PFSK-1 (cell line): ENCODE measurements at regions not wholly inside any gene's neighbourhood (a gene's known extent, or its start where the extent isn't known, plus 50 kb on each side); places are given as distances from the start of the nearest gene placed in this dataset.

Experiments
- POLR2AphosphoS5 ChIP-seq: IDR thresholded peaks from 2 replicates; pipeline ENCODE4 v1.6.1; 2012; ENCODE audit warnings: low read depth, mild to moderate bottlenecking, control low read depth, low read length, moderate library complexity
- TAF1 ChIP-seq: IDR thresholded peaks from 2 replicates; pipeline ENCODE4 v1.6.1; 2012; ENCODE audit warnings: low read length, control low read depth, borderline replicate concordance; ENCODE audit not compliant: insufficient read depth

DNA sequence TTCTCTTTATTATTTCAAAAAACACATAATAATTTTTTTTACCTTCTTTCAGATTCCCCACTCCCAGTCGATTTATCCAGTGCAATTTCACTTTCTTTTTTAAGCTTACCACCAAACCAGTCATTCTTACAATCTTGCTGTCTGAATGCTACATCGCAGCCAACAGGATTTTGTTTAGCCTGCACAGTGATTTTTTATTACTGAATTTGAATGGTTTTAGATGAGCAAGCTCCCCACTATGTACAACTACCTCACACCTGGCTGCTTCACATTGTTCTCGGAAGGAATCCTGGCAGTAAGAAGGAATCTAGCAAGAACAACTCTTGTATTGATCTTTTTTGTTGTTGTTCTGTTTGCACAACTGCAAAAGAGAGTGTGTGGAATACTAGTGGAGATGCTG lies 668.1 kb upstream of the WWC1 start:
- no peak for TF ChIP-seq POLR2AphosphoS5
- TF ChIP-seq TAF1, result no peak
